ENCODE measurements at regions not wholly inside any gene's neighbourhood (a gene's known extent, or its start where the extent isn't known, plus 50 kb on each side); places are given as distances from the start of the nearest gene placed in this dataset.
A peak's percentile ranks its signal among the peaks of the same experiment; 100 is the strongest.
"Not testable (repeated sequence)": the region's sequence is repeated elsewhere in the genome, so short reads cannot be mapped to it uniquely, and the experiment has no call there.

- DNase-seq (ENCODE audit: low read depth): no peak
Measured at GRCh38 chr6:15924893-15925292, 204.0 kb upstream of the MYLIP start.

GRCh38 chr6:15922510-15923250 lies 206.2 kb upstream of the MYLIP start:
- no peak for DNase-seq (ENCODE audit: low read depth)

GRCh38 chr6:15921243-15921642 lies 207.6 kb upstream of the MYLIP start:
- no peak for DNase-seq (ENCODE audit: low read depth)

- no peak for DNase-seq (ENCODE audit: low read depth)
Measured at GRCh38 chr6:15916581-15916980, 212.3 kb upstream of the MYLIP start.

- no peak for DNase-seq (ENCODE audit: low read depth)
Measured at GRCh38 chr6:15915508-15916178, 213.2 kb upstream of the MYLIP start.

GRCh38 chr6:15914553-15914952 lies 214.3 kb upstream of the MYLIP start:
- DNase-seq (ENCODE audit: low read depth): no peak

GRCh38 chr6:15913573-15913972 lies 215.3 kb upstream of the MYLIP start:
- no peak for DNase-seq (ENCODE audit: low read depth)

GRCh38 chr6:15912505-15913400 lies 216.1 kb upstream of the MYLIP start:
- no peak for DNase-seq (ENCODE audit: low read depth)

GRCh38 chr6:15911753-15912504 lies 217.0 kb upstream of the MYLIP start:
- DNase-seq (ENCODE audit: low read depth): peak; percentile 20

- DNase-seq (ENCODE audit: low read depth): no peak
Measured at GRCh38 chr6:15909290-15910070, 219.4 kb upstream of the MYLIP start.

GRCh38 chr6:15908871-15909270 lies 220.0 kb upstream of the MYLIP start:
- DNase-seq (ENCODE audit: low read depth): no peak

- no peak for DNase-seq (ENCODE audit: low read depth)
Measured at GRCh38 chr6:15907914-15908518, 220.9 kb upstream of the MYLIP start.

GRCh38 chr6:15907220-15907913 lies 221.5 kb upstream of the MYLIP start:
- not testable (repeated sequence) for DNase-seq (ENCODE audit: low read depth)

- no peak for DNase-seq (ENCODE audit: low read depth)
Measured at GRCh38 chr6:15906420-15907016, 222.4 kb upstream of the MYLIP start.

GRCh38 chr6:15905488-15906419 lies 223.1 kb upstream of the MYLIP start:
- no peak for DNase-seq (ENCODE audit: low read depth)

GRCh38 chr6:15904651-15905376 lies 224.1 kb upstream of the MYLIP start:
- DNase-seq (ENCODE audit: low read depth): no peak

- DNase-seq (ENCODE audit: low read depth): no peak
Measured at GRCh38 chr6:15901141-15902115, 227.5 kb upstream of the MYLIP start.
